ENCODE measurements at regions not wholly inside any gene's neighbourhood (a gene's known extent, or its start where the extent isn't known, plus 50 kb on each side); places are given as distances from the start of the nearest gene placed in this dataset.

DNA sequence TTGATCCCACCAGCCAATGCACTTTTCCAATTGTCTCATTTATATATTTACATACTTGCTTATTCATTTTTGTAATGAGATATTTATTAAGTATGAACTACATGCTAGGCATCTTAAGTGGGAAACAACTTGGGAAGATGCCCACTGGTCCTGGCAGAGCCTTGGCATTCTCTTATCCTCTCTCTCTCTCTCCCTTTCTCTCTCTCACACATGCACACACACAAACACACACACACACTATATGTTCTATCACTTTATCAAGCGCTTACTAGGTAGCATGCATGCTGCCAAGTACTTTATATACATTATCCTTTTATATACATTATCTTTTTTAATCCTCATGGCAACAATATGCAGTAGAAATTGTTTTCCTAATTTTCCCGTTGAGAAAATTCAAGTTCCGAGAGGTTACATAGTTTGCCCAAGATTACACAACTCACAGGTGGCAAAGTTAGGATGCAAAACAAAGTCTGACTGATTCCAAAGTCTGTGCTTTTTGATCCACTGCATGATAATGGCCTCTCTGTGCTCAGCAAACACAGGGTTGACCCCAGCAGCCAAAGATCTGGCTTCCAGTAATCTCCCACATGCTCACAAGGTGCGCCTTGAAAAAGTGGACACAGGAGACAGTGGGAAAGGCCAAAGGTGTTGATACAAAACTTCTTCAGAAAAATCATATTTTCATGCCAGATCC lies 173.1 kb upstream of the KLF3 start:
- Histone ChIP-seq H3K4me1 (peaks cover 4% of the 10 kb centered on the region), H3K36me3 (no peaks in the 10 kb centered on the region), H3K27me3 (ENCODE audit: low read depth) (no peaks in the 10 kb centered on the region), H3K9me3 (no peaks in the 10 kb centered on the region), H3K27ac (no peak overlapping the region), H3K4me3 (no peak overlapping the region)
- DNase-seq = no peak
- intact Hi-C loops (cut with DNase I) = no loop called here
- TF ChIP-seq CTCF (IDR thresholded peaks at IDR 0.05) = no peak
- ATAC-seq = no peak

DNA sequence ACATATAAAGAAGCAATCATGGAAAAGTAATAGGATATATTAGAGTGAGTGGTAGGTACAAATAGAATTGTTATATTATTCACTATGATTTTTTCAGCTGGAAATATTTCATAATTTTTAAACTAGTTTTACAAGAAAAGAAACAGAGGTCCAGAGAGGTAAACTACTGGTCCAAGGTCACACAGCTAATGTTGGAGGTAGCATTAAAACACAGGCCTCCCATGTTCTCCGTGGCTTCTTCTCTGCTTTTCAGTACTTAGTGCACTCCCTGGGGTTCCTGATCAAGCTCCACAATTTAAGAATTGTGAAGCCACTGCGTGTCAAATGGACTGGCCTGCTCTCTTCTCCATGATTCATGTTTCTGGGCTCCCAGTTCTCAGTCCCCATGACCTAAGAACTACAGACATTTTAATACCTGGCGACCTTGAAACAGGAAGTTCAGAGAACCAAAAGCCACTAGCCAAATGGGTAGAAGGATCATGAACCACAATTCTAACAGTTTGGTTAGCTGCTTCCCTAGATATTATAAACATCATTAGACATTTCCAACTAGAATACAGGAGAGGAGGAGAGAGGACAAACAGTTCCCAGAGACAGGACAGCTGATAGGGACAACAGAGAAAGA lies 172.0 kb upstream of the KLF3 start:
- no peak overlapping the region for H3K4me3 ChIP-seq
- no peak for ATAC-seq
- intact Hi-C loops (cut with DNase I) = no loop called here
- TF ChIP-seq CTCF (IDR thresholded peaks at IDR 0.05) = no peak
- no peak for DNase-seq
- peaks cover 4% of the 10 kb centered on the region for H3K4me1 ChIP-seq
- H3K36me3 ChIP-seq = no peaks in the 10 kb centered on the region
- no peaks in the 10 kb centered on the region for H3K27me3 ChIP-seq (ENCODE audit: low read depth)
- no peaks in the 10 kb centered on the region for H3K9me3 ChIP-seq
- H3K27ac ChIP-seq = no peak overlapping the region

GRCh38 chr4:38493066-38493465 lies 170.9 kb upstream of the KLF3 start:
- Histone ChIP-seq H3K27ac (no peak overlapping the region), H3K4me1 (peaks cover 4% of the 10 kb centered on the region), H3K4me3 (no peak overlapping the region), H3K27me3 (ENCODE audit: low read depth) (no peaks in the 10 kb centered on the region), H3K36me3 (no peaks in the 10 kb centered on the region), H3K9me3 (no peaks in the 10 kb centered on the region)
- DNase-seq (no peak), ATAC-seq (no peak)
- intact Hi-C loops (cut with DNase I) = no loop called here
- TF ChIP-seq CTCF (IDR thresholded peaks at IDR 0.05) = no peak

GRCh38 chr4:38495446-38495845 lies 168.6 kb upstream of the KLF3 start:
- no peak for ATAC-seq

DNA sequence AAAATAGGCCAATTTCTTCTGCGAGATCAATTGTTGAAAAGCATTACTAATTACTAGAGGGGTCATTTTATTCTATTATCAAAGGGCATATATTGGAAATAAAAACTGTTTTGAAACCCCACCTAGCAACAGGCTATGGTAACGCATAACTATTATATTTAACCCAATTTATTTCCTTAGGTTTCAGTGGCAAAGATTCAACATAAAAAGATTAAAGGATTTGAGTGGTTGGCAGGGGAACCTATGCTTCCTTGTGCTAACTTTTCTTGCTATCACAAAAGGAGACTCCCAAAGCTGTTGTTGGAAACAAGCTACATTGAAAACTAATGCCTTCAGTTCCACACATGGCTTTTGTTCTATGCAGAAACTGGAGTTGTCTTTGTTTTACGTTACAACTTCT lies 166.9 kb upstream of the KLF3 start:
- ATAC-seq = no peak
- Histone ChIP-seq H3K36me3 (no peaks in the 10 kb centered on the region), H3K4me3 (no peak overlapping the region), H3K27ac (no peak overlapping the region), H3K27me3 (ENCODE audit: low read depth) (no peaks in the 10 kb centered on the region), H3K9me3 (no peaks in the 10 kb centered on the region), H3K4me1 (no peaks in the 10 kb centered on the region)
- no peak for TF ChIP-seq CTCF (IDR thresholded peaks at IDR 0.05)
- no peak for DNase-seq
- intact Hi-C loops (cut with DNase I) = no loop called here

More at GRCh38 chr4:38495446-38495845, 168.6 kb upstream of the KLF3 start:
- Histone ChIP-seq H3K36me3 (no peaks in the 10 kb centered on the region), H3K4me1 (peaks cover 2% of the 10 kb centered on the region), H3K9me3 (no peaks in the 10 kb centered on the region), H3K27me3 (ENCODE audit: low read depth) (no peaks in the 10 kb centered on the region), H3K27ac (no peak overlapping the region), H3K4me3 (no peak overlapping the region)
- no peak for DNase-seq
- intact Hi-C loops (cut with DNase I) = no loop called here
- TF ChIP-seq CTCF (IDR thresholded peaks at IDR 0.05) = no peak

Measured in lower lobe of right lung (tissue), 2 donors.